SJCRH30 (cell line): ENCODE measurements at regions not wholly inside any gene's neighbourhood (a gene's known extent, or its start where the extent isn't known, plus 50 kb on each side); places are given as distances from the start of the nearest gene placed in this dataset.

Experiments
- DNase-seq, 2 experiments: peaks; one replicate each; pipeline ENCODE4 v3.0.0-alpha.2; 2015 to 2020
- H3K27ac ChIP-seq: fragments of 250-450 bp; sonication (Bioruptor Pico); 2 replicates; pipeline ENCODE4 v1.5.1; 2020; ENCODE audit warnings: mild to moderate bottlenecking, moderate library complexity
- H3K27me3 ChIP-seq: fragments of 250-450 bp; sonication (Bioruptor Pico); 2 replicates; pipeline ENCODE4 v1.5.1; 2020; ENCODE audit warnings: mild to moderate bottlenecking, moderate library complexity
- H3K36me3 ChIP-seq: fragments of 250-450 bp; sonication (Bioruptor Pico); 2 replicates; pipeline ENCODE4 v1.5.1; 2020; ENCODE audit warnings: mild to moderate bottlenecking, moderate library complexity
- H3K4me1 ChIP-seq: fragments of 250-450 bp; sonication (Bioruptor Pico); 2 replicates; pipeline ENCODE4 v1.5.1; 2020; ENCODE audit warnings: mild to moderate bottlenecking, moderate library complexity
- H3K4me3 ChIP-seq: fragments of 250-450 bp; sonication (Bioruptor Pico); 2 replicates; pipeline ENCODE4 v1.5.1; 2020; ENCODE audit warnings: mild to moderate bottlenecking, moderate library complexity
- H3K9me3 ChIP-seq: fragments of 250-450 bp; sonication (Bioruptor Pico); replicated peaks from 2 replicates; pipeline ENCODE4 v1.5.1; 2020; ENCODE audit warnings: mild to moderate bottlenecking, moderate library complexity

DNA sequence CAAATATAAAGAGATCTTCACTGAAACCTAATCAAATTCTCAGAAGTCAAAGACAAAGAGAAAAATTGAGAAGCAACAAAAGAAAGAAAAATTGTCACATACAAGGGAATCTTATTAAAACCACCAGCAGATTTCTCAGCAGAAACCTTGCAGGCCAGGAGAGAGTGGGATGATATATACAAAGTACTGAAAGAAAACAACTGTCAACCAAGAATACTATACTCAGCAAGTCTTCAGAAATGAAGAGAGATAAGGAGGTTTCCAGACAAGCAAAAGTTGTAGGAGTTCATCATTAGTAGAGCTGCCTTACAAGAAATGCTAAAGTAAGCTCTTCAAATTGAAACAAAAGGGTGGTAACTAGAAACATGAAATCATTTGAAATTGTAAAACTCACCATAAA is 345.6 kb downstream of the MAFB start:
- H3K27me3 ChIP-seq, result 0 out of 2 replicates have a peak, but pooled peaks cover 3% of the 10 kb centered on the region

DNA sequence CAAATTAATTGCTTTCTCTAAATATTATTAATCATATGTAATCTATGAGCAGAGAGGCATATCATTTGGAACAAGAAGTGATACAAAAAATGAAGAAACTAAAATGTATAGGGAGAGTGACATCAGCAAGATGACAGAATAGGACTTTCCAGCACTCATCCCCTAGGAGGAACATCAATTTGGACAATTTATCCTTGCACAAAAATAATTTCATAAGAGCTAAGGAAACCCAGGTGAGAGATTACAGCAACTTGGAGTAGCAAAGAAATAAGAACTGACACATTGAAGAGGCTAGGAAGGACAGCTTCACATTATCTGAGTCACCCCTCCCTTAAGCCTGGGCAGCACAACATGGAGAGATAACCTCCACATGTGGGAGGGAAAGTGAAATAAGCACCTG is 347.5 kb downstream of the MAFB start:
- Histone ChIP-seq H3K4me3 (no peak overlapping the region), H3K9me3 (0 out of 2 replicates have a peak, but pooled peaks cover 5% of the 10 kb centered on the region), H3K36me3 (no peaks in the 10 kb centered on the region), H3K27ac (no peak overlapping the region), H3K4me1 (0 out of 2 replicates have a peak, but pooled peaks cover 2% of the 10 kb centered on the region), H3K27me3 (0 out of 2 replicates have a peak, but pooled peaks cover 3% of the 10 kb centered on the region)
- no peak for DNase-seq

More for the DNA sequence above, 345.6 kb downstream of the MAFB start:
- no peak for DNase-seq
- Histone ChIP-seq H3K9me3 (0 out of 2 replicates have a peak, but pooled peaks cover 5% of the 10 kb centered on the region), H3K4me3 (no peak overlapping the region), H3K4me1 (no peaks in the 10 kb centered on the region), H3K36me3 (no peaks in the 10 kb centered on the region), H3K27ac (no peak overlapping the region)

DNA sequence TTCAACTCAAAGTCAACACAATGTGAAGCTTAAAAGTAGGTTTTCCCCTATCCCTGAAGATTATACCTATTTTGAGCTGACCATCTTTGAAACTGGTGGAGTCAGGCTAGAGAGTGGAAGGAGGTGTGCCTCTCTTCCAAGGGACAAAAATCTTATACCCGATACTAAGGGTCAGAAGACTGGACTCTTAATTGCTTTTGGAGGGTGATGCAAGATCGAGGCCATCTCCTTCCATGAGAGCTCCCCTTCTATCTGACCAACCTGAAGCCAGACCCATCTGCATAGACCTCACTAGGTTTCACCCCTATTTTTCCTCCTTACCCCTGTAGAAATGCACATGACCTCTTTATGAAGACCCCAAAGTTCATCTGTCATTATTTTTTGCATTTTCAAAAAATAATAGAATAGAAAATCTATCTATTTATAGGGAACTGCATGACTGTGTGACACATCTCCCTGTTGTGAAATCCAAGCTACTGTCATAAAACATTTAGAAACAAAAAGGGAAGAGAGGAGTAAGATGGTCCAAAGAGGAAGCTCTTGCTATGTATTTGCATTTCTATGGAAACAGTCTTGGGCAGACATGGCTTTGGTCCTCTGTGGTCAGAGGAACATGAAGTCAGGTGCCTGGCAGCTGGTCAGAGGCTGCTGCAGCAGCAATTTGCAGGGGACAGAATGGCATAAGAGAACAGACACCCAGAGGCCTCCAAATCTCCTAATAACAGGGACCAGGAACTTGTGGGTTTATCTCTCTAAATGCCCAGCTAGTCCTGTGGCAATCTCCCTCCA is 349.2 kb downstream of the MAFB start:
- H3K9me3 ChIP-seq, result 0 out of 2 replicates have a peak, but pooled peaks cover 5% of the 10 kb centered on the region
- no peak overlapping the region for H3K27ac ChIP-seq
- H3K36me3 ChIP-seq, result no peaks in the 10 kb centered on the region
- H3K4me3 ChIP-seq, result no peak overlapping the region
- H3K4me1 ChIP-seq, result 0 out of 2 replicates have a peak, but pooled peaks cover 2% of the 10 kb centered on the region
- no peak for DNase-seq
- H3K27me3 ChIP-seq, result 0 out of 2 replicates have a peak, but pooled peaks cover 3% of the 10 kb centered on the region

DNA sequence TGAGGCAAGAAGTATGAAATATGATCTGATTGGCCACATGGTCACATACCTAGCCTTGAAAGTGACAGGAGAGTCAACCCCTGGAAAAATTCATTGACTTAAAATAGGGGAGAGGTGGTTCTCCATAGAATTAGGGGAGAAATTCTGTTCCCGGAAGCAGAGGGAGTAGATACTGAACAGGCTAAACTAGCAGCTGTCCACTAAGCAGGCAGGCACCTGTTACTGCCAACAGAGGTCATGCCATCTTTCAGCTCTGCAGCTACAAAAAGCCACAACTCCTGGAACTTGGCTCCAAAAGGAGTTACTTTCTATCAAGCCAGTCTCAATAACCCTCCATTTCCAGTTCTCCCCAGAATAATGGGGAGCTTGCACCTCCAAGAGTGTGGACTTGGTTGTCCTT is 352.5 kb downstream of the MAFB start:
- Histone ChIP-seq H3K9me3 (no peaks in the 10 kb centered on the region), H3K27me3 (0 out of 2 replicates have a peak, but pooled peaks cover 3% of the 10 kb centered on the region), H3K36me3 (no peaks in the 10 kb centered on the region), H3K27ac (no peak overlapping the region), H3K4me3 (no peak overlapping the region), H3K4me1 (0 out of 2 replicates have a peak, but pooled peaks cover 2% of the 10 kb centered on the region)
- DNase-seq, result peak; percentile 22 to 48

DNA sequence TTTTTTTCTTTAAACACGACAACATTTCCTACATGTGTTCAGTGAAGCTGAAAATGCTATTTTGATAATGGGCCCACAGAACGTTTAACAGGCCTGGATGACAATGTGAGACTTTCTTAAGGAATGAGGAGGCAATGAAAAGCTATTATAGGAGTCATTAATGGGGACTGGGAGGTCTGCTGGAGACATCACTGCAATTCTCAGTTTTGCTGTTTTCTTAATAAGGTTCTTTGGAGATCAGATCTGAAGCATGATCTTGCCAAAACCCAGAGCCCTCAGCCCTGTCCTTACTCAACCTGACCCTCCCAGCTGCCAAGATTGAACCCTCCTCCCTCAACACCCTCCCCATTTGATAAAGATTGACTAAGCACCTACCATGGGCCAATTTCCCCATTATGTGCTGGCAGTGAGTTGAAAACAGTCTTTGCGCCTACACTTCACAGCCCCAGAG is 353.1 kb downstream of the MAFB start:
- Histone ChIP-seq H3K4me1 (0 out of 2 replicates have a peak, but pooled peaks cover 2% of the 10 kb centered on the region), H3K4me3 (no peak overlapping the region), H3K36me3 (no peaks in the 10 kb centered on the region), H3K27ac (no peak overlapping the region), H3K27me3 (peaks cover 5% of the 10 kb centered on the region; the same call in 1 of the 2 replicates), H3K9me3 (no peaks in the 10 kb centered on the region)
- DNase-seq, result no peak

DNA sequence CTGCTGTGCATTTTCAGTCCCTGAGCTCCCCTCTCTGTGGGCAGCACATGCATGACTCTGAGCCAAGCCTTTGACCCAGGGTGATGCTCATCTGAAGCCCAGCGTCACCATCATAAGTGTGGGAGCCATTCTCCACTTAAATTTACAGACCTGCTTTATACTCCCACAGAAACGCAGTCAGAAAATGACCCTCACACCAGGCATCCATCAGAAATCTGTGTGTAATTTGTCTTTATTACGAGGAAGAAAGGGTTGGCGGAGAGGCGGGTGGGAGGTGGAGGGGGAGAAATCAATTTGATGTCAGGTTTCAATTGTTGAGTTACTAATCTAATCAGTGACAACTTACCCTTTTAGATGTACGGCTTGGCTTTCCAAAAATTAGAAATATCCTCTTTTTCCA is 353.6 kb downstream of the MAFB start:
- Histone ChIP-seq H3K4me1 (0 out of 2 replicates have a peak, but pooled peaks cover 2% of the 10 kb centered on the region), H3K27ac (no peak overlapping the region), H3K36me3 (no peaks in the 10 kb centered on the region), H3K4me3 (no peak overlapping the region), H3K27me3 (peaks cover 7% of the 10 kb centered on the region; the same call in 1 of the 2 replicates), H3K9me3 (no peaks in the 10 kb centered on the region)
- no peak for DNase-seq

DNA sequence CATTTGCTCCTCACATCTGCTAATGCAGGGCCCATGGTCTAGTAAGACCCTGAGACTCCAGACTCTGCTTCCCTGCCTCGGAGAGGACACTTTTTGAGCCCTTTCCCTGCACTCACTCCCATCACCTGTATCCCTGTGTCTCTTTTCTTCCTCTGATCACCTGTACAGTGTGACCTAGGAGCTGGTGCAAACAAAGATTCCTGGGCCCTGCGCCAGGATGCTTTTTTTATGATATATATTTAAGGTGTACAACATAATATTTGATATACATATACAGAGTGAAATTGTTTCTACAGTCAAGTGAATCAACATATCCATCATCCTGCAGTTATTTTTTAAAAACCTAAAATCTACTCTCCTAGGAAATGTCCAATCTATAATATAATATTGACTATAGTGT is 355.4 kb downstream of the MAFB start:
- H3K36me3 ChIP-seq, result no peaks in the 10 kb centered on the region
- no peak overlapping the region for H3K27ac ChIP-seq
- H3K4me1 ChIP-seq, result 0 out of 2 replicates have a peak, but pooled peaks cover 2% of the 10 kb centered on the region
- peaks cover 5% of the 10 kb centered on the region; the same call in 1 of the 2 replicates for H3K27me3 ChIP-seq
- H3K4me3 ChIP-seq, result no peak overlapping the region
- no peaks in the 10 kb centered on the region for H3K9me3 ChIP-seq
- no peak for DNase-seq

DNA sequence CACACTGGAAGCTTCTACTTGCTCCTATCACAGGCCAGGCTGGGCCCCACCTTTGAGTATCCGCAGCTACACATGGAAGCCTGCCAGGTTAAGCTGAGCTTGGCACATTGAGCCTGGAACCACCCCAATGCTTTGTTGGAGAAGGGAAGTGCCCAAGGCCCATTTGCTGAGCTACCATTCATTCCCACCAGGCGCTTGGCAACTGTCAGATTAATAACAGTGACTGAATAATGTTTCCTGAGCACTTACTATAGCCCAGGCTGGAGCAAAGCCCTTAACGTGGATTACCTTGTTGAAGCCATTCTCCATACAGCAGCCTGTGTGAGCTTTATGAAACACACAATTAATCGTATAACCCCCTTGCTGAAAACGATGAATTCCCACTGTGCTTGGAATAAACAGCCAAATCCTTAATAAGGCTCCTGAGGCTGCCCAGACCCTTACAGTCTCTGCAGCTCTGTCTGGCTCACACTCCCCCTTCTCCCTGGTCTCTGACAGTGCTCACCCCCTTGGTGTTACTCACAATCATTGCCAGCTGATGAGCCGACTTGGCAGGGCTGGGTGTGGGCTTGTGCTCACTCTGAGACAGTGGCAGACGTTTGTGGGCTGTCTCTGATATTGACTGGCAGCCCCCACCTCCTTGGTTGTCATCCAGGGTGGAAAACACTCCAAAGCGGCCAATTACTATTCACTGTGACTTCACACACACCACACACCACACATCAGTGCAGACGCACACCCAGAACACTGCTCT is 357.1 kb downstream of the MAFB start:
- Histone ChIP-seq H3K4me3 (no peak overlapping the region), H3K36me3 (no peaks in the 10 kb centered on the region), H3K27ac (no peak overlapping the region), H3K9me3 (no peaks in the 10 kb centered on the region), H3K27me3 (peaks cover 5% of the 10 kb centered on the region; the same call in 1 of the 2 replicates), H3K4me1 (0 out of 2 replicates have a peak, but pooled peaks cover 2% of the 10 kb centered on the region)
- no peak for DNase-seq

DNA sequence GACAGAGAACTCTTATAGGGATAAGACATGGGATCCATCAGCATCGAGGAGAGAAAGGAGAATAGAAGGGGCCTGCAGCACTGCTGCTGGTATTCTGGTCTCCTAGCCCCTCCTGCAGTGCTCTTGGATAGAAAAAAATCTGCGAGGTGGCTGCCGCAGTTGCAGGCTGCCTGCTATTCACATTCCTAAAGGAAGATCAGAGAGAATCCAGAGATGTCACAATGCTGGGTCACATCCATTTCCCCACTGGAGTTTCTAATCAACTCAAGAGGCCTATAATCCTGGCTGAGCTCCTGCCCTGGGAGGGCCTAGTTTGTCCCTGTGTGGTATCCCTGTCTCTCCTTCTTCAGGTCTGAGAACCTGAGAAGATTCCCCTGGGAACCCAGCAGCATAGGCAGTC is 357.8 kb downstream of the MAFB start:
- DNase-seq, result no peak
- no peaks in the 10 kb centered on the region for H3K36me3 ChIP-seq
- no peaks in the 10 kb centered on the region for H3K4me1 ChIP-seq

DNA sequence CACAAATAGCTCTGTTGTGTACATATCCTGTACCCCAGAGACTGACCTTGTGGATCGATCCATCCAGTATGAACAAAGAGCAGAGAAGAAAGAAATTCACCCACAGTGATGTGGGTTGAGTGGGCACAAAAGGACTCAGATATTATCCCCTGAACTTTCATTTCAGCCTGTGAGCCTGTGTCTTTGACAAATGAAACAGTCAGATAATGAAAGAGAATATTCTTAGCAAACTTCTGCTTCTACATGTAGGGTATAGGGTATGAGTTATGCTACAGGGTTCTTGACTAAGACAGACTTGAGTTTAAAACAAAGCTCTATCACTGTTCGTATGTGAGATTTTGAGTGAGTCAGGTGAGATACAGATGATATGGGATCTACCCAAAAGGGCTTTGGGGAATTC is 359.7 kb downstream of the MAFB start:
- no peak for DNase-seq
- Histone ChIP-seq H3K4me1 (no peaks in the 10 kb centered on the region), H3K36me3 (no peaks in the 10 kb centered on the region), H3K27me3 (peaks cover 10% of the 10 kb centered on the region; the same call in 1 of the 2 replicates), H3K4me3 (no peak overlapping the region), H3K27ac (no peak overlapping the region), H3K9me3 (no peaks in the 10 kb centered on the region)

More for the DNA sequence above, 357.8 kb downstream of the MAFB start:
- Histone ChIP-seq H3K9me3 (no peaks in the 10 kb centered on the region), H3K4me3 (no peak overlapping the region), H3K27me3 (peaks cover 5% of the 10 kb centered on the region; the same call in 1 of the 2 replicates), H3K27ac (no peak overlapping the region)

DNA sequence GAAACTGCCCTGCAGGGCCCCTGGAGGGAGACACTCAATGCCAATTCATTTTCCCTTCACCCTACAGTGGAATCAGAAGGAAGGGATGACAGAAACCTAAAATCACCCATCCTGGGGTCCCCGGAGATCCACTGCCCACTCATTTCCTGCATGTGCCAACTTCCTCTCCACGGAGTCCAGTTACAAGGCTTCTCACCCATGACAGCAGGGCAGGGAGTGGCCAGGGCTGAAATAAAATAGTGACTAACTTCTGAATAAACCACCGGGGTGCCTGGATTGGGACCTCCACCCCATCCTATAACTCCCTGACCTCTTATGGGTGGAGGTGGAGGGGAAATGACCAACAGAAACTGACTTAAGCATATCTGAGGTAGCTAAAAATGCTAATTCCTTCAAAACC is 362.3 kb downstream of the MAFB start:
- no peak for DNase-seq
- H3K27me3 ChIP-seq, result peaks cover 15% of the 10 kb centered on the region
- H3K9me3 ChIP-seq, result no peaks in the 10 kb centered on the region
- no peak overlapping the region for H3K4me3 ChIP-seq
- H3K36me3 ChIP-seq, result no peaks in the 10 kb centered on the region
- H3K27ac ChIP-seq, result no peak overlapping the region
- H3K4me1 ChIP-seq, result no peaks in the 10 kb centered on the region

DNA sequence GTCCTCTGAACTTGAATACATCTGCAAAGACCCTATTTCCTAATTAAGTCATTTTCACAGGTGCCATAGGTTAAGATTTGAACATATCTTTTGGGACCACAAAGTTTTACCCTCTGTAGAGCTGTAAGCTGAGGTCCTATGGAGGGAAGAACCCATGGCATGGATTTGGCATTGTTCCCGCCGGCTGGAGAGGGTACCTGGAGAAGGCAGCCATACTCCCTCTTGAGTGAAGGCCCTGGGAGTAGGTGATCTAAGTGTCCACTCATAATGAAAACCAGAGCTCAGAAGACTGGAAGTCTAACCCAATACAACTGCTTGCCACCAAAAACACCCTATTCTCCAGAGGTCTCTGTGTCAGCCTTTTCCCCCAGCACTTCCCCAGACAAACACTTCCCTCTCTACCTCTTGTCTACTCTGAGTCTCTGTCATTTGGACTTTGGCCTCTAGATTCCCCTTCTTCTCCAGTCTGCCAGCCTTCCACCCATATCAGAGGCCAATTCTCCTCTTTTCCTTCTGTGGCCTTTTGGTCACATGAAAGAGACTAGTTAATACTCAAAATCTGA is 363.9 kb downstream of the MAFB start:
- no peaks in the 10 kb centered on the region for H3K36me3 ChIP-seq
- no peak overlapping the region for H3K4me3 ChIP-seq
- H3K27me3 ChIP-seq, result peaks cover 10% of the 10 kb centered on the region; the same call in 1 of the 2 replicates
- DNase-seq, result no peak
- no peak overlapping the region for H3K27ac ChIP-seq
- H3K9me3 ChIP-seq, result no peaks in the 10 kb centered on the region
- no peaks in the 10 kb centered on the region for H3K4me1 ChIP-seq

DNA sequence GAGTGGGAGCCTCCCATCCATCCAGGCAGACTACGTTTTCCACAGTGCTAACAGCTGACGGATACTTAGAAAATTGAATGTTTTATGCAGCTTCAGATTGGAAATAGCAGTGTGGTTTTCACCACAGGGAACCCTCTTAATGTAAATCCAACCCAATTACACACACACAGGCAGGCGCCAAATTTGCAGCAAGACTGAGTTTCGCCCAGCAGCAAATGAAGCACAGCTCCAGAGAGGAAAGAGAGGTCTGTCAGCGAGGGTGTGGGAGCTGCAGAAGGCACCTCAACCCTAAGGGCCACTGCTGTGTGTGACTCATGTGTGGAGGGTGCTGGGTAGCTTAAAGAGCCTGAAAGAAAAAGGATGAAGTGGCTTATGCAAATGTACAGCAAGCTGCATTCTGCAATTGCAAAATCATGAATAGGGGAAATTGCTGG is 365.7 kb downstream of the MAFB start:
- no peaks in the 10 kb centered on the region for H3K36me3 ChIP-seq
- no peak overlapping the region for H3K4me3 ChIP-seq
- no peaks in the 10 kb centered on the region for H3K4me1 ChIP-seq
- no peaks in the 10 kb centered on the region for H3K9me3 ChIP-seq
- H3K27ac ChIP-seq, result no peak overlapping the region
- H3K27me3 ChIP-seq, result peaks cover 10% of the 10 kb centered on the region; the same call in 1 of the 2 replicates
- no peak for DNase-seq

DNA sequence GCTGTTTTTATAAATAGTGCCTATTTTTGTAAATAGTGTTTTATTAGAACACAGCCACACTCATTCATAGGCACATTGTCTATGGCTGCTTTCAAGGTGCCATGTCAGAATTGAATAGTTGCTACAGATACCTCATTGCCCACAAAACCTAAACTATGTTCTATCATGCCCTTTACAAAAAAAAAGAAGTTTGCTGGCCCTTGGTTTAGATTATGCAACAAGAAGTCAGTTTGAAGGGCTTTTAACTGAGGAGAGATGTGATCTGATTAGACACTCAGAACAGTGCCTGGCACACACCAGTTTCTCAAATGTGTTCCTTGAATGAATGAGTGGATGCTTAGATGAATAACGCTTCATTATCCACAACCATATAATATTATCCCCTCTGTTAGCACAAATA is 366.1 kb downstream of the MAFB start:
- no peaks in the 10 kb centered on the region for H3K4me1 ChIP-seq
- H3K4me3 ChIP-seq, result no peak overlapping the region
- H3K27ac ChIP-seq, result no peak overlapping the region
- H3K36me3 ChIP-seq, result no peaks in the 10 kb centered on the region
- no peaks in the 10 kb centered on the region for H3K9me3 ChIP-seq
- peaks cover 10% of the 10 kb centered on the region; the same call in 1 of the 2 replicates for H3K27me3 ChIP-seq
- no peak for DNase-seq
